NCI-H187 (cell line): ENCODE measurements at regions not wholly inside any gene's neighbourhood (a gene's known extent, or its start where the extent isn't known, plus 50 kb on each side); places are given as distances from the start of the nearest gene placed in this dataset.
A peak's percentile ranks its signal among the peaks of the same experiment; 100 is the strongest.
"Not testable (repeated sequence)": the region's sequence is repeated elsewhere in the genome, so short reads cannot be mapped to it uniquely, and the experiment has no call there.

Experiments used
- DNase-seq, 2 experiments: peaks; one replicate each; lab custom pipeline; 2025; lab: John Stamatoyannopoulos, UW

DNA sequence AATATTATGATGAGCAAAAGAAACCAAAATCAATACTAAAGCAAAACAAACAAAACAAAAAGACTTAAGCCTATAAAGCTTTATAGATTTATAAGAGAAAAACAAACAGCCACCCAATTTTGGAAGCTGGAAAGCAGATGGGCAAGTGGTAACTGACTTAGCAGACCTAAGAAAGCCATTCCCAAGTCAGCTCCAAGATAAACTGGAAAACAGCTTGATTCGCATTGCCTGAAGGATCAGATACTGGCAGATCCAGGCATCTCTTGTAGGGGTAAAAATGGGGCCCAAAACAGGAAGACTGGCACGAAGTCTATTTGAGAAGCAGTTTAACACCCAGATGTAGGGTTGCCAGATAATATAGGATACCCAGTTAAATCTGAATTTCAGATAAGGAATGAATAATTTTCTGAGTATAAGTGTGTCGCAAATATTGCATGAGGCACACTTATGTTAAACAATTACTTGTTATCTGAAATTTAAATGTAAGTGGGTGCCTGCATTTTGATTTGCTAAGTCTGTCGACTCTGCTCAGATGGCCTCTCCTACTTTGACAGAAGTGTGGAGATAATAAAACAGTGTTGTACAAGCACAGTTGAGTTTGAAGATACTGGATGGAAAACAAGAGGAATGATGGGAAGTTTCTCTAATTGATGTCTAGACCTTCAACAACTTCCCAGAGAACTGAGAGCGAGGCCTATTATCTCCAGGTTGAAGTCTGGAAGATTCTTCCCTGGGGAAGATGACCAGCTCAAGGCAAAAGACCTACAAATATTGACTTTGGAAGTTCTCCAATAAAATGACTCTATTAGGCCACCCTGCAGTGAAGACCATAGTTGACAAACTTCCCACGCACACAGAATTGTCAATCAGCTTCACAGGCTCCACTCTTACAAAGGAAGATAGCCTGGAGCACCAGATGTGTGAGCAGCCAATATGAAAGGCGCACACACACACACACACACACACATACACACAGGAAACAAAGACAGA is 113.4 kb downstream of the FAM50B start:
- DNase-seq, result no peak

GRCh38 chr6:3963426-3963825 is 114.3 kb downstream of the FAM50B start:
- no peak for DNase-seq

GRCh38 chr6:3965071-3965718 is 113.7 kb downstream of the FAM217A start:
- no peak for DNase-seq

DNA sequence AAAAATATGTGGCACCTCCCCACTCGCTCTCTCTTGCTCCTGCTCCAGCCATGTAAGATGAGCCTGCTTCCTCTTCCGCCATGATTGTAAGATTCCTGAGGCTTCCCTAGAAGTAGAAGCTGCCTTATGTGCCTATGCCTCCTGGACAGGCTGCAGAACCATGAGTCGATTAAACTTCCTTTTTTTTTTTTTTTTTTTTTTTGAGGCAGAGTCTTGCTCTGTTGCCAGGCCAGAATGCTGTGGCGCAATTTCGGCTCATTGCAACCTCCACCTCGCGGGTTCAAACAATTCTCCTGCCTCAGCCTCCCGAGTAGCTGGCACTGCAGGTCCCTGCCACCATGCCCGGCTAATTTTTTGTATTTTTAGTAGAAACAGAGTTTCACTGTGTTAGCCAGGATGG is 112.5 kb downstream of the FAM217A start:
- no peak for DNase-seq

- DNase-seq, result no peak
Measured at GRCh38 chr6:3970097-3970496, 108.8 kb downstream of the FAM217A start.

DNA sequence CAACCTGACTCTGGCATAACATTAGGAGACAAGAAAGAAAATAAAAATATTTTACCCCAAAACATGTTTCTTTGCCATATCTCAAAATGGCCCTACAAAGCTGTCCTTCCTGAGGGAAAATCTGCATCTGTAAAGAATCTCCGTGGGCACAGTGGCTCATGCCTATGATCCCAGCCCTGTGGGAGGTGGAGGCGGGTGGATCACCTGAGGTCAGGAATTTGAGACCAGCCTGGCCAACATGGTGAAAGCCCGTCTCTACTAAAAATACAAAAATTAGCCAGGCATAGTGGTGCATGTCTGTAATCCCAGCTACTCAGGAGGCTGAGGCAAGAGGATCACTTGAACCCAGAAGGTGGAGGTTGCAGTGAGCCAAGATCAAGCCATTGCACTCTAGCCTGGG is 105.8 kb downstream of the FAM217A start:
- not testable (repeated sequence) for DNase-seq

- no peak for DNase-seq
Measured at GRCh38 chr6:3977875-3978711, 100.8 kb downstream of the FAM217A start.

- DNase-seq, result not testable (repeated sequence)
Measured at GRCh38 chr6:3978966-3979365, 100.0 kb downstream of the FAM217A start.

GRCh38 chr6:3981917-3982316 is 97.0 kb downstream of the FAM217A start:
- DNase-seq, result no peak

- no peak for DNase-seq
Measured at GRCh38 chr6:3983778-3984177, 95.2 kb downstream of the FAM217A start.

- no peak for DNase-seq
Measured at GRCh38 chr6:3984494-3984893, 94.4 kb downstream of the FAM217A start.

DNA sequence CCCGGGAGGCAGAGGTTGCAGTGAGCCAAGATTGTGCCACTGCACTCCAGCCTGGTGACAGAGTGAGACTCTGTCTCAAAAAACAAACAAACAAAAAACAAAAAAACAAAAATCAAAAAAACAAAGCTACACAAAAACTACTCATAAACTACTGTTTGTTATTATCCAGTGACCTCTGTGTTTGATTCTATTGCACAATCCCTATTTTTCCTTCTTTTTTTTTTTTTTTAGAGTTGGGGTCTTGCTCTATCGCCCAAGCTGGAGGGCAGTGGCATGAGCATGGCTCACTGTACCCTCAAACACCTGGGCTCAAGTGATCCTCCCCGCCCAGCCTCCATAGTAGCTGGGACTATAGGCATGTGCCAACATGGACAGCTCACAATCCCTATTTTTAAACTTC is 92.7 kb downstream of the FAM217A start:
- DNase-seq, result no peak

GRCh38 chr6:3987053-3987452 is 91.9 kb downstream of the FAM217A start:
- no peak for DNase-seq

DNA sequence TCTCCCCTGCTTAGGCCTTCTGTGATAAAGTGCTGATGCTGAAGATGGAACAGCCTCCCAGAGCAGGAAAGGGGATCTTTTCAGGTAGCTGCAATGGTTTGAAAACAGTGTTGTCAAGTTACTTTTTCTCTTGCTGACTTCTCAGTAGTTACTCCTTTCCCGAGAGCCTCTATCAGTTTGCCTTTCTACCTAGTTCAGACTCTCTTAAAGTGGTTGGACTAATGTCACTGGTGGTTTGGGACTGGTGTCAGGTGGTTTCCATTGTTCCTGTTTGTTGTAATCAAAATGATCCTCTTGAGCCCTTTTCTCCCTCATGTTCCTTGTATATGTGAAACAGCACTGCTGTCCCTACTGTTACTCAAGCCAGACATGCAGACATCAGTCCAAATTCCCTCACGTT is 91.4 kb downstream of the FAM217A start:
- DNase-seq, result no peak

DNA sequence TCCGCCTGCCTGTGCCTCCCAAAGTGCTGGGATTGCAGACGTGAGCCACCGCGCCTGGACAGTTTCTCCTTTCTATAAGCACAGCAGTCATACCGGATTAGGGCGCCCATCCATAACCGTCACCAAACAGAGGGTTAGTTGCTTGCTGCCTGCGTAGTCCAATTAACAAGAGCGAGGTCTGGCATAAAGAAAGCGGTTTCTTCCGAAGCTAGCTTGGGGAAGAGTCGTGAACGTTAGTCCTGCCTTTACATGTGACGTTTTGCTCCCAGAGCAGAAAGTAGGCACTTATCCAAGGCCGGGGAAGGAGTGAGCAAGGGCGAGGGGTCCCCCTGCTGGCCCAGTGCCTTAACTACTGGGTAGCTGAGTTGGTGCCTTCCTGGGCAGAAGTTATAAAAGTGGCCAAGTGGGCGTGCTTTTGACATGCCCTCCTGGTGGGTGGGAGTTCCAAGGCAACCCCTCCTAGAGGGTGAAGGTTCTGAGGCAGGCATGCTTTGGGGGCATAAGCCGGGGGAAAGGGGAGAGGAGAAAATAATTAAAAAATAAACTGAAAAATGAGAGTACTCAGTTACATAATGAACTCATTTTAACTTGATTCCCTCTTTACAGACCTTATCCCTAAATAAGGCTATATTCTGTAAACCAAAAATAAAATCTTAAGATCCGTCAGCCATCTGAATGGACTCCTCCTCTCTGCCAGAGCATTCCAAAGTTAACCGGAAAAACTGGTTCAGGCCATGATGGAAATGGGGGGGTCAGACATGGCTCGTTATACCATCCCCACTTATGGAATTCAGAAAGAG is 88.0 kb downstream of the FAM217A start:
- peak; percentile 35 to 62 for DNase-seq

DNA sequence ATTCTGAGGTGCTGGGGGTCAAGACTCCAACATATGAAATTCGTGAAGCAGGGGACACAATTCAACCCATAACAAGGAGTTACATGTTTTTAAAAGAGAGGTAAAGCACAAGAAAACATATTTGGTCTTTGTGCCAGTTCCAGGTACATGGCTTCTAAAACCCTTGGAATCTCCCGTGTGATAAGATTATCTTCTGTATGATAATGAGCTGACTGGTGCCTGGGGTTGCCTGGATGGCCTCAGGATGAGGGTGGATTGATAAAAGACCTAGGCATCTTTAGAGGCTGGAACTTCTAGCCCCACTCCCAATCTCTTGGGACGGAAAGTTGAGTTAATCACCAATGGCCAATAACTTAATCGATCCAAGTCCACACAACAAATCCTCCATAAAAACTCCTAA is 87.0 kb downstream of the FAM217A start:
- no peak for DNase-seq

DNA sequence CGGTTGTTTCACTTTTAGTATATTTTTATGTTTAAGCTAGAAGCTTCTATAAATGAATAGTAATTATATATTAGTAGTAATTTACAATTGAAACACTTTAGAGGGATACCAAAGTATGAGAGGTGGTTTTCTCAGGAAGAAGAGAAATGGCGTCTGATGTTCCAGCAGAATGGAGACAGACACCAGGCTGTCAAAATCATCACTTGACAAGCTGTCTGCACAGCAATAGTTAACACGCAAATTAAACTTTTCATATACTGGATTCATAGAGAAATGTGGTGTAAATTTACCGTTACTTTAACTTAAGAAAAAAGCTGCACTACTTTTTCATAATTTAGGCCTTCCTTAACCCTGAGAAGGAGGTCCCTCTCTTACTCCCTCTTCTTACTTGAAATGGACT is 82.6 kb downstream of the FAM217A start:
- no peak for DNase-seq

DNA sequence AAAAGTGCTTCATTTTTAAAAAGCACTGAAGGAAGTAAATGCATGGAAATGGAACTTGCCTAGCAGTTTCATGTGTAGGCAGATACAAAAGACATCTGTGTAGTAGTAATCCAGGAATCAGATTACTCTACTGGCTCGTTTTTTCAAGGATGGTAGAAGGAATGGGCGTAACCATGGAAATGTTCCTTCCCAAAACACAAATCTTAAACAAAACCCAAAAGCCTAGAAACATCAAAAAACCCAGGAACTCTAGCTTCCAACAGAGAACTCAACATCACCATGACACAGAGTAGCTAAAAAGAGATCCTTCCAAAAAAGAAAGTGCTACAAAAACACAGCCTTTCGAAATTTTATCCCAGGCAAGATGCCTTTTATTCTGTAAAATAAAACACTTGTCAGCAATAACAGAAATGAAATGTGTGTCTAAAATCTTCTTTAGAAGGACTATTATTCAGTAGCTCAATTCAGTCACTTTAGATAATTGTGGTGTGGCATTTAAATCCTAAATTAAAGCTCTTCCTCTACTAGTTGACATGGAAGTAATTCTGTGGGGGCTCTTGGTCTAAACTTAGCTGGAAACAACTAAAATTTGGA is 81.7 kb downstream of the FAM217A start:
- no peak for DNase-seq

- DNase-seq, result no peak
Measured at GRCh38 chr6:3999800-4000661, 78.9 kb downstream of the FAM217A start.

DNA sequence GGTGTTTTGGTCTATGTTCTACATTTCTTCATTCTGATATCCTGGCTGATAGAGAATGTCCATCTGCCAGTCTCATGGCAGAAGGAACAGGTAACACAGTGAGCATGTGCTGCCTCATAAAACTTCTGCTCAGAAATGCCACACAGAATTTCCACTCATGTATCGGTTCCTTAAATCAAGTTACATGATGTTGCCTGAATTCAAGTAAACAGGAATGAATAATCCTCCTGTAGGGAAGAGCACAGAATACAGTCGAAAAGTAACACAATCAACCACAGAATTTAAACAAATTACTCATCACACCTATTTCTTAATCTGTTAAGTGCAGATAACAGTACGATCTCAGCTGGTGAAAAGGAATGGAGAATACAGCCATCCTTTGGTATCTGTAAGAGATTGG is 74.7 kb downstream of the FAM217A start:
- no peak for DNase-seq
